ENCODE measurements at regions not wholly inside any gene's neighbourhood (a gene's known extent, or its start where the extent isn't known, plus 50 kb on each side); places are given as distances from the start of the nearest gene placed in this dataset.

GRCh38 chr7:69203871-69204270, 394.4 kb upstream of the AUTS2 start:
- no peak for TF ChIP-seq POLR2AphosphoS5 (IDR thresholded peaks at IDR 0.05)
- TF ChIP-seq CTCF (IDR thresholded peaks at IDR 0.05): no peak
- no peak for TF ChIP-seq POLR2A (IDR thresholded peaks at IDR 0.05)
